A673 (cell line): ENCODE measurements at regions not wholly inside any gene's neighbourhood (a gene's known extent, or its start where the extent isn't known, plus 50 kb on each side); places are given as distances from the start of the nearest gene placed in this dataset.

ENCODE experiments used
- EZH2 ChIP-seq: fragments of 200-600 bp; sonication (generic); IDR thresholded peaks from 2 replicates; pipeline ENCODE4 v1.6.1; 2017; ENCODE audit warnings: borderline replicate concordance, low read depth, mild to moderate bottlenecking, mixed read lengths, antibody characterized with exemption, low read length; ENCODE audit not compliant: poor library complexity, severe bottlenecking
- TF ChIP-seq, protein P1 (sequence below): fragments of 300-800, 200-600 bp; sonication (generic); conservative IDR thresholded peaks from 2 replicates; pipeline ENCODE4 v1.5.1; 2017; ENCODE audit warnings: low read depth, mild to moderate bottlenecking, antibody characterized with exemption, low read length, moderate library complexity, mixed read lengths

DNA sequence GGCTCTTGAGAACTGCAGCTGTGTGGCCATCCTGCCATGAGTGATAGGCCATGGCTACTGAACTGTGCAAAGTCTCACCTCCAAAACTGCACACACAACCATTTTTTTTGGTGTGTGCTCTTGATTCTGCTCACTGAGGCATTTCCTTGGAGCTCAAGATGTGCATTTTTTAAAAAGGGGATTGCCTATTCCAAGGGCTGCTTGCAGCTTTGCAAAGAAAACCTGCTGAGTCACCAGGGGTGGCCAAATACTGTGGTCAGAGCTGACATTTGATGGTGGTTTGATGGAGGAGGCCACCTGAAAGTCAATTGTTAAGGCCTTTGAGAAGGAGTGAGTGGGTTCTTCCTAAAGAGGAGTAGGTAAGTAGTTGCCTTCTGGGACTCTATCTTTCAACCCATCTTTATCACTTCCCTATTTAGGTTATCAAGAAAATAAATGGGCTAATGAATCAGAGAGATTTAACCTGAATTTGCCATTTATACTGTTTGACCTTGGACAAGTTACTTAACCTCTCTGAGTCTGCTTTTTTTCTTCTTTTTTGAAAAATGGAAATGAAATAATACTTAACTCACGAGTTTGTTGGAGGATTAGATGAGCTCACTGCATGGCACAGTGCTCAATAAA lies 87.9 kb downstream of the CHST2 start:
- TF ChIP-seq, protein P1, sequence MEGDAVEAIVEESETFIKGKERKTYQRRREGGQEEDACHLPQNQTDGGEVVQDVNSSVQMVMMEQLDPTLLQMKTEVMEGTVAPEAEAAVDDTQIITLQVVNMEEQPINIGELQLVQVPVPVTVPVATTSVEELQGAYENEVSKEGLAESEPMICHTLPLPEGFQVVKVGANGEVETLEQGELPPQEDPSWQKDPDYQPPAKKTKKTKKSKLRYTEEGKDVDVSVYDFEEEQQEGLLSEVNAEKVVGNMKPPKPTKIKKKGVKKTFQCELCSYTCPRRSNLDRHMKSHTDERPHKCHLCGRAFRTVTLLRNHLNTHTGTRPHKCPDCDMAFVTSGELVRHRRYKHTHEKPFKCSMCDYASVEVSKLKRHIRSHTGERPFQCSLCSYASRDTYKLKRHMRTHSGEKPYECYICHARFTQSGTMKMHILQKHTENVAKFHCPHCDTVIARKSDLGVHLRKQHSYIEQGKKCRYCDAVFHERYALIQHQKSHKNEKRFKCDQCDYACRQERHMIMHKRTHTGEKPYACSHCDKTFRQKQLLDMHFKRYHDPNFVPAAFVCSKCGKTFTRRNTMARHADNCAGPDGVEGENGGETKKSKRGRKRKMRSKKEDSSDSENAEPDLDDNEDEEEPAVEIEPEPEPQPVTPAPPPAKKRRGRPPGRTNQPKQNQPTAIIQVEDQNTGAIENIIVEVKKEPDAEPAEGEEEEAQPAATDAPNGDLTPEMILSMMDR, result no peak
- TF ChIP-seq EZH2, result no peak
